SIG-M5 treated with dmso at 0.1 percent for 504 hours (cell line): ENCODE measurements at regions not wholly inside any gene's neighbourhood (a gene's known extent, or its start where the extent isn't known, plus 50 kb on each side); places are given as distances from the start of the nearest gene placed in this dataset.
"Not testable (repeated sequence)": the region's sequence is repeated elsewhere in the genome, so short reads cannot be mapped to it uniquely, and the experiment has no call there.

Experiments
- DNase-seq: peaks from one replicate; lab custom pipeline; 2025; ENCODE audit not compliant: unreplicated experiment; lab: John Stamatoyannopoulos, UW

DNA sequence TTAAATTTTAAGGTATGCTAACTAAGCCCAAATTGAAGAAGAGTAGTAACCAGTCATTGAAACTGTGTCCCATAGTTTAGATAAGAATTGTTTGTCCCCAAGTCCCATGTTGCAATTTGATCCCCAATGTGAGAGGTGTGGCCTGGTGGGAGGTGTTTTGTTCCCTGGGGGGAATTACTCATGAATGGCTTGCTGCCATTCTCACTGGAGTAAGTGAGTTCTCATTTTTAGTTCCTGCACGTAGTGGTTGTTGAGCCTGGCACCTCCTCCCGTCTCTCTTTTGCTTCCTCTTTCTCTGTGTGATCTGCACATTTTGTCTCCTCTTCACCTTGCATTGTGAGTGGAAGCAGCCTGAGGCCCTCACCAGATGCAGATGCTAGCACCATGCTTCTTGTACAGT, 1271.0 kb downstream of the NSUN3 start:
- DNase-seq = no peak

DNA sequence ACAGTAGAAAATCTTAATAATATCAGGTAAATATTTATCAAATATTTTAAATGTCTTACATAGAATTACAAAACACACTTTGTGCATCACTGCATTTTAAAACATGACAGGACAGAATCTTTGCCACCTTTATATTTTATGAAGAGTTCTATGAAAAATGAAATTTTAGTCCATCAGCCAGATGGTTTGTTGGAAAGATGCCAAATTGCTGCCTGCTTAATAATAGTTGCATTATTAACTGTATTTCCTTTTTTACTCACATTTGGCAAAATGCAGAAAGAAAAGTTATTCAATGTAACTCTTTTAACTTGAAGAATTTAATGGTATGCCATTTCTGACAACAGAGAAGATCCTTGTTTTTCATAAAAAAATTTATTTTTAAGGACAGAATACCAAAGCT, 1271.6 kb downstream of the NSUN3 start:
- DNase-seq = no peak

DNA sequence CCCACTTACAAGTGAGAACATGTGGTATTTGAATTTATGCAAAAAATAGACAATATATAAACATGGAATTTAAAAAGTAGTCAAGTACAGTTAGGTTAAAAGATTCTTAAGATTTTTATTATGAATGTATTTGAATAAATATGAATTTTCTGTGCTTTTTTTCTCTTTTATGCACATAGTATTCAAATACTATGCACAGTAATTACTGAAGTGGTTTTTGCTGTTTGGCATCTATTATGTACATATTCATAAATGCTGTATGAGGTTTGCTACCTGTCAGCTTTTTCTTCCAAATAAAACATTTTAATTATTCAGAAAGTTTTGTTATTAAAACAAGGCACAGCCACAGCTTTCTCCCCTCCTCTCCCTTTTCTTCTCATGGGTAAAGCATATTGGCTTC, 1272.7 kb downstream of the NSUN3 start:
- DNase-seq = no peak

DNA sequence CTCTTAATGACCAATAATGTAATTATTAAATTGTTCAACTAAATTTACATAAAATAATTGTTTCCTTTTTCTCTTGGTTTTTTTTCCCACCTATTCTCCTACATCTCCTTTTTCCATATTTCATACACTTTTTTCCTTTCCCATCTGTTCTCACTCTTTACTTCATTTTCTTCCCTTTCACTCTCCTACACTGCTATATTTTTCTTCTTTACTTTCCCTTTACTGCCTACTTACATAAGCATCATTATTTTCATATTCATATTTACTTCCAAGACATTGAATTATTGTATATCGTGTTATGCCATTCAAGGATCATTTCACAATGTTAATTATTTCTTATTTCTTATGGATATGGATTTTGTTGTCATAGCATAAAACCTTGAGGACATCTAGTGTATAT, 1275.6 kb downstream of the NSUN3 start:
- no peak for DNase-seq

DNA sequence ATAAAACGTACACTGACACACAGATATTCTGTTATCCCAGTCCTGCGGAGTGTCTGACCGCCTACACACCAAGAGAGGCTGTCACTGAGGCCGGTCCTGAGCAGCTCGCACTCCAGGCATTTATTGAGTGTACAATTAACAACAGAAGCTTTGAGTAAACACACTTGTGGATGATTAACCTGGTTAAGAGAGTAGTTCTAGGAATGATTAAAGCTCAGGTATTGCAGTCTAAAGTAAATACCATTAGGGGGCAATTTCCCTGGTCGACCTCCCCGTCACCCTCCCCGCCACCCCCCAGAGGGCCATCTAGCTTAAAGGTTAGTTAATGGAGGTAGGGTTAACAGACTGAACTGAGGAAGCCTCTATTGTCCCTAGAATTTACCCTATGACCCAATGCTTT, 1278.5 kb downstream of the NSUN3 start:
- DNase-seq = no peak

DNA sequence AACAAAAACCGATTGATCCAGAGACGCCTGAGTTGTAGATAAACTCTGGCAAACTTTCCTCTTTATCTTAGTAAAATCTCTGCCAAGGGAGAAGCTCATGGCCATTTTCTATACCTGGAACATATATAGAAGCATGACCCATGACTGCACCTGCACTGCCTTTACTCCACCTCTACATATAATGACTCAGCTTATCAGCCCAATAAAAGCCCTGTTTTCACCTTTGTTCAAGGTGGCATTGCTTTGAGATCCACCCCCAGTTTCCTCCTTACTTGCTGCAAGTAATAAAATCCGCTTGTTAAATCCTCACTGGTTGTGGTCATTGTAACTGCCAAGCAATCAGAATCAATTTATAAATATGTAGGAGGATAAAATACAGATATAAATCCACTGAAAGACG, 1280.4 kb downstream of the NSUN3 start:
- DNase-seq = no peak

DNA sequence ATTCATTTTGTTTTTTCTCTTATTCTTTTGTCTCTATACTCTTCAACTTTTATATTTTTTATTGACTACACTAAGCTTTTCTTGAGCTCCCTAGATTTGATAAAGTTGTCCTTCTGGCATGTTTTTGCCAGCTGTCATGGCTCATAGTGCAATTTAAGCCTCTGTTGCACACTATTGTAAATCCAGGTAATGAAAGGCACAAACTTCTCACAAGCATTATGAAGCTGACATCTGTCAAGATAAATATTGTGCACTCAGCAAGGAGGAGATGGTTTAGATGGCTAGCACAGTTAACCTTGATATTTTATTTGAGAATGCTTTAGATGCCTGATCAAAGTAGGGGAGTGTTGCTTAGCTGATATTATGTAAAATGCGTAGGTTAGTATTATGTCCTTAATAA, 1280.9 kb downstream of the NSUN3 start:
- DNase-seq = no peak

DNA sequence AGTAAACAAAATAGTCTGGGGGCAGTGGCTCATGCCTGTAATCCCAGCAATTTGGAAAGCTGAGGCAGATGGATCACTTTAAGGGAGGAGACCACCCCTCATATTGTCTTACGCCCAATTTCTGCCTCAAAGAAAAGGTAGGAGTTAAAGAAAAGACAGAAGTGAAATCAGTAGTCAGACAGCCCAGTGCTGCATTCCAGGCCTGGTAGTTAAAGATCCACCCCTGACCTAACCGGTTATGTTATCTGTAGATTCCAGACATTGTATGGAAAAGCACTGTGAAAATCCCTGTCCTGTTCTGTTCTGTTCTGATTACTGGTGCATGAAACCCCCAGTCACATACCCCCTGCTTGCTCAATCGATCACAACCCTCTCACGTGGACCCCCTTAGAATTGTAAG, 1285.1 kb downstream of the NSUN3 start:
- DNase-seq = not testable (repeated sequence)

DNA sequence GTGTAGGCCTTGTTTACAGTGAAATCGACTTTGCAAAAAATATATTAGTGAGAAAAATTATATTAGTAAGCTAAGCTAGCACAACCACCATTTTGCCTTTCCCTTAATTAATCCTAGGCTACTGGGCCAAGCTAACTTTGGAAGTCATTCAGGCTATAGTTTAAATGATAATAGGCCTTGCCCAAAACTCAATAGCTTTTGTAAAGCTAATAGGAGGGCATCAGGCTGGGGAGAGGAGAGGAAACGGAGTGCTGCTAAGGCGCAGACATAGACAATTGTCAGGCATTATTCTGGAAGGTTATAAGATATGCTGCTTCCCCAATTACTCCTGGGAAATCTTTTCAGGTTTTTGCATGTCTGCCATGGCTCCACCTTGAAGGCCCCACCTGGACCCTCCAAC, 1286.0 kb downstream of the NSUN3 start:
- DNase-seq = no peak

DNA sequence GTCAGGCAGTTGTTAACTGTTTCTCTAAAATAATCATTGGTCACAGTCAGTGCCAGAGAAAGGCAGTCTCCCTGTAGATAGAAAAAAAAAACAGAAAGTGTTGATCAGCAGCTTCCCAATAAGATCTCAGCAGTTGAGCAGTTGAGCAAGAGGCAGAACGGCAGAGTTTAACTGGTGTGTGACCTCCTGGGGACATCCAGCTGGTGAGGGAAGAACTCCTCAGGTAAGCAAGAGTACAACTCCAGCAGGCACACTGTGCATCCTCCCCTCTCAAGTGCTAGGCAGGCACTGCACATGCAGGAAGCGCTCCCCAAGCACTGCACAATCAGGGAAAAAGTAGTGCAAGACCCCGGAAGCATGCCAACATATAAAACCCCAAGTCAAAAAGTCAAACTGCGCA, 1287.2 kb downstream of the NSUN3 start:
- DNase-seq = no peak

DNA sequence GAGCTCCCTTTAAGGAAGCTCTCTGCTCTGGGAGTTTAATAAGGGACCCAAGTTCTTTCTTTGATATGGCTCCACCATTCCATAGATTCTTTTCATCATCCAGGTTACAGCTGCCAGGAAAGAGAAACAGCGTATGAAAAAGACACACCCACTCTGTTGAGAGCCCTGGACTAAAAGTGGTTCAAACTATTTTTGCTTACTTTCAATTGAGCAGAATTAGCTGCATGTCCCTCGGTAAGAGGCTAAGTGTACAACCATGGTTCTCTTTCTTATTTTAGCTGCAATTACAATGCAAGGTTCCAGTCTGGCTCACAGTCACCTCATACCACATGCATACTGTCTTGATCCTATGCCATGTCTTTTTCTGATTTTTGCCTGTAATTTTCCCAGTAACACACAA, 1288.3 kb downstream of the NSUN3 start:
- no peak for DNase-seq

DNA sequence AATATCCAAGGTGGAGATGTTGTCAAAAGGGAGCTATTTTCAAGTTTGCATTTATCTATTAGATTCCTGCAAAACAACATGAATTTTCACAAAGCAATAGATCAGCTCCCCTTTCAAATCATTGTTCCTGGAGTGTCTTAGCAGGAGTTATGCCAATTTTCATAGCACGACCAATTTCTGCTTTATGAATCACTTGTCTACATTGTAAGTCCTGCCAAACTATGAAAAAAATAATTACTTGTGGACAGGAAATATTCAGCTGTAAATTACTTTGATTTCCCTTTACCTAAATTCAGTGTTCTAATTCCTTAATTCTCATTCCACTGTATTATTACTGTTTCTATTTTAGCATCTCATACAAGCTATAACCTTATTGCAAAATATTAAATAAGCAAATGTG, 1289.6 kb downstream of the NSUN3 start:
- DNase-seq = no peak

DNA sequence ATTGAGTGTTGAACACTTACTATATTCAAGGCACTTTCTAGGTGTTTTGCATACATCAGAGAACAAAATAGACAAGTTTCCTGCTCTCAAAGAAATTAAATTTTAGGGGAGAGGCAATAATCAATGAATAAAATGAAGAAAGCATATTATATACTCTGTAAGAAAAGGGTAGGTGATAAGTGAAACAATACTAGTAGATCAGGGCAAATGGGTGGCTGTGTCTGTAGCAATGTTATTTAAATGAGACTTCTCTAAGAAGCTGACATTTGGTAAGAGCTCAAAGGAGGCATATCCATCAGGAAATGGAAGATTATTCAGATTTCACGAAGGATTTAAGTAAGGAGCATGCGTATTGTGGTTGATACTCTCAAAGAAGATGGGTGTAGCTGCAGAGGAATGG, 1291.6 kb downstream of the NSUN3 start:
- DNase-seq = no peak

DNA sequence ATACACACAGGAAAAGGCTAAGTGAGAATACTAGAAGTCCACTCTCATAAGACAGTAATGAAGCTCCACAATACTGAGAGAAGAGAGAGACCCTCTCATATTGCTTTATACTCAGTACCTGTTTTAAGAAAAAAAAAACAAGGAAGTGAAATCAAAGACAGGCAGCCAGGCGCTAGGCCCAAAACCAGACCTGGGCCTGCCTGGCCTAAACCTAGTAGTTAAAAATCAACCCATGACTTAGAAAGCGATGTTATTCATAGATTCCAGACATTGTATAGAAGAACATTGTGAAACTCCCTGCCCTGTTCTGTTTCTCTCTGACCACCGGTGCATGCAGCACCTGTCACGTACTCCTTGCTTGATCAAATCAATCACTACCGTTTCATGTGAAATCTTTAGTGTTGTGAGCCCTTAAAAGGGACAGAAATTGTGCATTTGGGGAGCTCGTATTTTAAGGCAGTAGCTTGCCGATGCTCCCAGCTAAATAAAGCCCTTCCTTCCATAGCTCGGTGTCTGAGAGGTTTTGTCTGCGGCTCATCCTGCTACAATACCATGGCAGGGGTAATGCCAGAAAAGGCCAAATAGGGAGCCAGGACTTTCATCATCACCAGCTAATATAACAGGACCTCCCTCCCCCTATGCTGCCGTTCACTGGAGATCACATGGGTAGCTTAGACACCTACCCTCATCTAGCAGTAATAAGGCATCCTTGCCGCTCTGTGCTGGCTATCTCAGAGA, 1294.1 kb downstream of the NSUN3 start:
- no peak for DNase-seq

DNA sequence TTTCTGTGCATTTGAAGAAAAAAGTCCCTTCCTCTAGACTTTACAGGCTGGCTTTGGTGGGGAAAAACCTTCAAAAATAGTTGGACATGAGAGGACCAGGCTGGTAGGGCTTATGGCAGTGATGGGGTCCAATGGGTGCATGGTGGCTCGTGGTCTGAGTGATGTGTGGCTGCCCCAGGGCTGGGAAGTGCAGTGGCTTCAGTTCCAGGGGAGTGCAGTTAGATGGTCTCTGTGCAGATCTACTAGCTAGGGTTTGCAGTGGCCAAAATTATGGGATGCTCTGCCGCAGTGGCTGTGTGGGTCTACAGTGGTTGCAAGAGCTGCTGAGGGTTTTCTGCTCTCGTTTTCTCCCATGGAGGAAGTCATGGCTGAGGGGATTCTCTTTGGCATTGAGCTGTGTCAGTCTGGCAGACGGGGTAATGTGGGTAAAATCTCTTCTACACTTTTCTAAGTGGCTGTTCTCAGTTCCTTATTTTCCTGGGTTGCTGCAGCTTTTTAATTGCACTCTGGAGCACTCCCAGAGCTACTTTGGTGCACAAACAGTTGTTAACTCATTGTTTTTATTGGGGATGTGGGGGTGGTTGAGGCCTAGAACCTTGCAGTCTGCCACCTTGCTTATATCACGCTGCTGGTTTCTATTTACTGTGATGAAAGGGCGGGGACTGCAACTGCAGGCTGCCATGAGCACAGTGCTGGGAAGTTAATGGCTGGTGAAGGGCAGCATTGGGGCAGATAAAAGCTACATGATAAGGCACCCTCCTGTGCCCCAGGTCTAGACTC, 1324.6 kb downstream of the NSUN3 start:
- DNase-seq = no peak

DNA sequence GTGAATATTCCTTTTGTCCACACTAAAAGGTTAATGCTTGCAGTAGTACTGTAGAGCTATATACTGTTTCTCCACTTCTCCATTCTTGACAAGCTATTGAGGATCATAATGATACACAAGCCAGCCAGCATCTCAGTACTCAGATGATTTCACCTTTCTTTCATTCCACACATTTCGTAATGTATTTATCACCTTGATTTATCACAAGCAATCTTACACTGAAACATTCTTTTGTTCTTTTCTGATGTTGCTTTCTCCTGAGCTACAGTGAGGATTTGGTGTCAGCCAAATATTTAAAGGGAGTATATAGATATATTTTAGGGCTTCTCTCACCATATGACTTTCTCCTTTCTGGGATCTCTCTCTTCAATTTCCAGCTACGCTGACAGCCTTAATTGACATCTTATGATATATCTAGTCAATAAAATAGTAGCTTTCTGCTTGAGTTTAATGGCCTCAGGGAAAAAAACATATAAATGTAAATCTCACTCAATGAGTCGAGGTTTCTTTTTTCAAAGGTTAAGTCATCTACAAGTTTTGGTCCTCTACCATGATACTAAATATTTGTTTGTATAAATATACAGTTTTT, 1327.0 kb downstream of the NSUN3 start:
- no peak for DNase-seq

DNA sequence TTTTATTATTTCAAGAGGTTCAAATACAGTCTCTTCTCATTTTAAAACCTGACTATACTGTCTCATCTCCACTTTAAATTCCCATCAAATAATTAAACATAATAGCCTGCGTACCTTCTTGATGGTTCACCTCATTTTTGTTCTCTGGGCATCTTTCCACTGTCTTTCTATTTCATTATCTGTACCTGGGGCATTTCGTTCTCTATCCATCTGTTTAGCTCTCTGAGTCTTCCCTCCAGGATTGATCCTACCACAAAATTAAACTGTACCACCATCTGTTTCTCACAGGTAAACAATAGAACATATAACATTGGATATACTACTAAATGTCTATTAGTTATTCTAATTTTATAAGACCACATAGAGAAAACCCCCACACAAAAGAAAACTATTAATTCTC, 1331.4 kb downstream of the NSUN3 start:
- DNase-seq = no peak

DNA sequence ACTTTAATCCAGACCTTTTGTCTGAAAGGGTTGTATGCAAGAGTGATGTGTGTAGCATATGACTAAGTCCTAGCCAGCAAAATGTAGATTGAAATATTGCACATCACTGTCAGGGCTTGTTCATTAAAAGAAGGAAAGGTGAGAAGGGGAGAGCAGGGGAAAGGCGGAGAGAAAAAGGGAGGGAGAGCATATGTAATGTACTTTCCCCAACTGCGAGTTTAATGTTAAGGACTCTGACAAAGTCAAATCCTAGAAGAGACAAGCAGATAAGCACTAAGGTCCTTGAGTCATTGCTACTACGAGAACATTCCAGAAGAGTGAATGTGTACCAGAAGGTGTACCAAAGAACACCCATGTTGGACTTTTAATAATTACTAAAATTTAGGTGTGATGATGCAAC, 1336.7 kb downstream of the NSUN3 start:
- DNase-seq = no peak

DNA sequence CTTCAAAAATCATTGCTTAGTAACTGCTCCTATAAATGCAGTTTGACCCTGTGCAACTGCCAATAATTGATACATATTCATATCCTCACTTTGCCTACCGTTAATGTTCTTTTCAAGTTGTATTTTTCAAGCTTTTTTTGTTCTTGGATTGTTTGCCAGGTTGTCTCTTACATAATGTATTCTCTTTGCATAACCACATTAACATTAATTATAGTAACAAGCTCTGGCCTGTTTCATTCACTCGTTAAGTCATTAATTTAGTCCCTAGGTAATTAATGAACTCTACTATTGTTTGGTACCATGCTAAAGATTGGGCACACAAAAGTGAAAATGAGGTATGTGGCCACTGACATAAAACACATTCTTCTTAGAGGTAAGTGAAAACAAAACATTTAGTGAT, 1338.8 kb downstream of the NSUN3 start:
- no peak for DNase-seq

DNA sequence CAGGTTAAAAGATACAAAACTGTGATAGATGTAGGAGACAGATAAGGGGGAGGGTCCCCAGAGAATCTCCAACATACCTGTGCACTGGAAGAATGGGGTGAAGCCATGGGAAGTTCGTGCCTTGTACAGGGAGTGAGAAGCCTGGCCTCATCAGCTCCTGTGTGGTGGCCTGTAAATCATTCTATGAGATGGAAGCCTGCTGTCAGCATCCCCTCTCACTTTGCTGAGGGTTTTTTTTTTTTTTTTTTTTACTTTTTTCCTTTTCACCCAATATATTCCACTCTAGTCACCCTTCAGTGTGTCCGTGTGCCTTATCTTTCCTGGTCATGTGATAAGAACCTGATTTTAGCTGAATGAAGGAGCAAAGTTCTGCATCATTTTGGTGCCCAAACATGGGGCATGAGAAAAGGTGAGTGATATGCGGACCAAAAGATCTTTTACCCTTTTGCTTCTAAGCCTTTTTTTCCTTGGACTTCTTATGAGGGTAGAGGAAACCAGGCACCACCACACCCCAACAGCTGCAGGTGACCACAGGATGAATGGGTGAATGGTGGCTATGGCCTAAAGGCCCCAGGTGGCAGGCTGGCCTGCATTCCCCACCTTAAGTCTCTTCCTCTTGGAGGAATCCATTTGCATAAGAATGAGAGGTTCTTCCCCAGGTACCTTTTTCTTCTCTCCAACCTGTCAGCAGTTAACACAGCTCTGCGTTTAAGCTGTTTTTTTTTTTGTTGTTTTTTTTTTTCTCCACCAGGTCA, 1345.0 kb downstream of the NSUN3 start:
- DNase-seq = no peak

DNA sequence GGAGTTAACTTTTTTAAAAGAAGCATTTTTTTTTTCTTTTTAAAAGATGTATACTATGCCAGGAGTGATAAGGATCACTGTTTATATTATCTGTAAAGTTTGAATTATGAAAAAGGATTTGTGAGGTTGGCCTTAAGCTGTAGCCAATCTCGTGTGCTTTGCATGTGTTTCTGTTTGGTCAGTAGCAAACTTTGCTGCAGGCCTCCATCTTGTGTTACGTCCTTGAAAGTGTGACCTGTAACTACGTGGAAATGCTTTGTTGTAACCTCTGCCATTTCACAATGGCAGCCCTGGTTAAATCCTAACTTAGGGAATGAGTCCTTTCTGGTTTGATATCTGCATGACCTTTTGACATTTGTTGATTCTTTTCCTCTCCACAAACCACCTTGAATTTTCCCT, 1345.6 kb downstream of the NSUN3 start:
- no peak for DNase-seq

DNA sequence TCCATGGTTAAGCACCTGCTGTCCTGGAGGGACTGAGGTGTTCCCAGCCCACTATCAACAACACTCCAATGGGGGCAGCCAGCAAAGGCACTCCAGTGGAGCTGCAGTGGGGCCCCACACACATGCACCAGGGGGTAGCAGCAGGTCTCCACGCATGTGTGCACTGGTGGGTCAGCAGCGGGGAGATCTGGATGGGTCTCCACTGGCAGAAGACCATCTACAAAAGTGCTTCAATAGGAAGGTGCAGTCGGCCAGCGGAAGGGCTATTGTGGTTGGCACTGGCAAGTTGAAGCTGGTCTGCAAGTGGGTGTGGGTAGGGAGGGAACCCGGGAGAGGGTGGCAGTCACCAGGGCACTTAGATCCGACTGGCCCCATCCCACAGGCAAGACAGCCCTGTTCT, 1355.4 kb downstream of the NSUN3 start:
- DNase-seq = no peak
